ENCODE measurements at regions not wholly inside any gene's neighbourhood (a gene's known extent, or its start where the extent isn't known, plus 50 kb on each side); places are given as distances from the start of the nearest gene placed in this dataset.

DNA sequence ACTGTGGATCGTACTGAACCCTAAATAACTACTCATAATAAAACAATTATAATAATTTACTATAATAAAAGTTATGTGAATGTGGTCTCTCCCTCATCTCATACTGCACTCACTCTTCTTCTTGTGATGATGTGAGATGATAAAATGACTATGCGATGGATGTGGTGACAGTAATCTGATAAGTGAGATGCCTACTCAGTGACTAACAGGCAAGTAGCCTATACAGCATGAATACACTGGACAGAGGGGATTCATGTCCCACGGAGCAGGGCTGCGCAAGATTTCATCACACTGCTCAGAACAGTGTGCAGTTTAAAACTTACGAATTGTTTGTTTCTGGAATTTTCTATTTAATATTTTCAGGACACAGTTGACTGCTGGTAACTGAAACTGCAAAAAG is 304.0 kb downstream of the DUSP10 start:
- no peak overlapping the region for H3K4me3 ChIP-seq (ENCODE audit: low read length)
- no peaks in the 10 kb centered on the region for H3K27me3 ChIP-seq (ENCODE audit: control insufficient read depth, insufficient read depth, low read length)
- no peak for DNase-seq (ENCODE audit: low read depth, low spot score)
- no peak overlapping the region for H3K27ac ChIP-seq (ENCODE audit: low read length)
- H3K9me3 ChIP-seq (ENCODE audit: control insufficient read depth, insufficient read depth, low read length) = no peaks in the 10 kb centered on the region
- no peaks in the 10 kb centered on the region for H3K4me1 ChIP-seq (ENCODE audit: control insufficient read depth, insufficient read depth, low read length)
- WGBS (ENCODE audit: insufficient coverage, insufficient read length) = no CpG with 5 or more reads among the region's 5 CpGs
- H3K36me3 ChIP-seq (ENCODE audit: control insufficient read depth, insufficient read depth, low read length) = no peaks in the 10 kb centered on the region

DNA sequence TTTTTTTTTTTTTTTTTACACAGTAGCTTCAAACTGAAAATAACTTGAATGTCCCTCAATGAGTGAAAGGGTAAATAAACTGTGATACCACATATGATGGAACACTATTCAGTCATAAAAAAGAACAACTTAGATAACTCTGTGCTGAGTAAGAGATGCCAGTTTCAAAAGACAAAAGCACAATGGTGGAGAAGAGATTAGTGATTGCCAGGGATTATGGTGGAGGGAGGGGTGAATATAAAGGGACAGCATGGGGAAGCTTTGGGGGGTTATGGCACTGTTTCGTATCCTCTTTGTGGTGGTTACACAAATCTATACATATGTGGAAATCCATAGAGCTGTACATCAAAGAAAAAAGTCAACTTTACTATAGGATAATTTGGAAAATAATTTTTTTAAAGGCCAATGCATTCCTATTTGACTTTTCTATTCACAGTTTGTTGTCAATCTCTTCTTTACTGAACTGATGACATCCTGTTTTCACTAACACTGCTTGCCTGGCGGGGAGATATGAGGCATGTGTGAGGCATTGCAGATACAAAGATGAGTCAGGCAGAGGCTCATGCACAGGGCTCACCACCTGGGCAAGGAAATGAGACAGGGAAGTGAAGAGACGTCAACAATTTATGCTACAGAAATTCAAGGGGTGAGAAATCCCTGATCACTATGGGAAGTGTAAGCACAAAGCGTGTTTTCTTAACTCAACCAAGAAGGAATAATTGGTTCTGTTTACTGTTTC is 302.7 kb downstream of the DUSP10 start:
- DNase-seq (ENCODE audit: low read depth, low spot score) = no peak
- H3K27ac ChIP-seq (ENCODE audit: low read length) = no peak overlapping the region

DNA sequence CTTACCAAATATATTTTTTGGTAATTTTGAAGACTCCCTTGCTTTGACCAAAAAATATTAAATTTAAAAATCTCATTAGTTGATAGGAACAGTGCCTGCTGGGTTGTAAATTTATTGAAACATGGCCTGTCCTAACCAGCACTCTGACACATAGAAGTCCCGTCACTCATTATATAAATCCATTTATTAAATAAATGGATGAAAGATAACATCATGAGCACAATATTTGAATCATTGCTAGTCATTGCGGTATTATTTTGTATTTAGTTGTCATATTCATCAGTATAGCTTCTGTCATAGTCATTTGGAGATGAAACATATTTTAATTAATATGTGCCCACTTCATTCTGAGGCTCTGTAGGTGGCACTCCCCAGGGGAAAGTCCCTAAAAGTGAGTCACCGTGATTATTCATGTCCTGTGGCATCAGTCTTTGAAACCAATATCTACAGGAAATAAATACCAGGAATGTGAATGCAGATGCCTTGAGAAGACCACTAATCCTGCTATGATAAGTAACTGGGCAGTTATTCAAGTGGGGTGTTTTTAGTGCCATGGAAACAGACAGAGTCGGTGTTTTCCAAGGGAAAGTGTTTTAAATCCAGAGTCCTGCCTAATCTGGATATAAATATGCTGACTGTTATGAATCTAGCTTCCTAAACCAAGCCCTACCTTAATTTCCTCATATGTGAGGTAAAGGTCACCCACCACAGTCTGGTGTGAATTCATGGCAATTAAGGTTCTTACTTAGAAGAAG is 302.0 kb downstream of the DUSP10 start:
- Histone ChIP-seq H3K27me3 (ENCODE audit: control insufficient read depth, insufficient read depth, low read length) (no peaks in the 10 kb centered on the region), H3K4me3 (ENCODE audit: low read length) (no peak overlapping the region), H3K36me3 (ENCODE audit: control insufficient read depth, insufficient read depth, low read length) (no peaks in the 10 kb centered on the region), H3K9me3 (ENCODE audit: control insufficient read depth, insufficient read depth, low read length) (no peaks in the 10 kb centered on the region), H3K27ac (ENCODE audit: low read length) (no peak overlapping the region), H3K4me1 (ENCODE audit: control insufficient read depth, insufficient read depth, low read length) (no peaks in the 10 kb centered on the region)
- DNase-seq (ENCODE audit: low read depth, low spot score) = no peak
- WGBS (ENCODE audit: insufficient coverage, insufficient read length) = no CpG with 5 or more reads among the region's 4 CpGs

More for the DNA sequence above, 302.7 kb downstream of the DUSP10 start:
- no peak overlapping the region for H3K4me3 ChIP-seq (ENCODE audit: low read length)
- H3K27me3 ChIP-seq (ENCODE audit: control insufficient read depth, insufficient read depth, low read length) = no peaks in the 10 kb centered on the region
- no peaks in the 10 kb centered on the region for H3K9me3 ChIP-seq (ENCODE audit: control insufficient read depth, insufficient read depth, low read length)
- no CpG with 5 or more reads among the region's 4 CpGs for WGBS (ENCODE audit: insufficient coverage, insufficient read length)
- no peaks in the 10 kb centered on the region for H3K4me1 ChIP-seq (ENCODE audit: control insufficient read depth, insufficient read depth, low read length)
- no peaks in the 10 kb centered on the region for H3K36me3 ChIP-seq (ENCODE audit: control insufficient read depth, insufficient read depth, low read length)

GRCh38 chr1:221440658-221441057 is 301.2 kb downstream of the DUSP10 start:
- DNase-seq (ENCODE audit: low read depth, low spot score) = no peak
- WGBS (ENCODE audit: insufficient coverage, insufficient read length) = no CpG with 5 or more reads among the region's 5 CpGs
- Histone ChIP-seq H3K27ac (ENCODE audit: low read length) (no peak overlapping the region), H3K9me3 (ENCODE audit: control insufficient read depth, insufficient read depth, low read length) (no peaks in the 10 kb centered on the region), H3K36me3 (ENCODE audit: control insufficient read depth, insufficient read depth, low read length) (no peaks in the 10 kb centered on the region), H3K4me3 (ENCODE audit: low read length) (no peak overlapping the region), H3K4me1 (ENCODE audit: control insufficient read depth, insufficient read depth, low read length) (no peaks in the 10 kb centered on the region), H3K27me3 (ENCODE audit: control insufficient read depth, insufficient read depth, low read length) (no peaks in the 10 kb centered on the region)

- no peaks in the 10 kb centered on the region for H3K36me3 ChIP-seq (ENCODE audit: control insufficient read depth, insufficient read depth, low read length)
- no CpG with 5 or more reads among the region's 3 CpGs for WGBS (ENCODE audit: insufficient coverage, insufficient read length)
- no peak overlapping the region for H3K4me3 ChIP-seq (ENCODE audit: low read length)
- no peaks in the 10 kb centered on the region for H3K4me1 ChIP-seq (ENCODE audit: control insufficient read depth, insufficient read depth, low read length)
- H3K27me3 ChIP-seq (ENCODE audit: control insufficient read depth, insufficient read depth, low read length) = no peaks in the 10 kb centered on the region
- H3K9me3 ChIP-seq (ENCODE audit: control insufficient read depth, insufficient read depth, low read length) = no peaks in the 10 kb centered on the region
- no peak overlapping the region for H3K27ac ChIP-seq (ENCODE audit: low read length)
- DNase-seq (ENCODE audit: low read depth, low spot score) = no peak
Measured at GRCh38 chr1:221442056-221442455, 299.8 kb downstream of the DUSP10 start.

DNA sequence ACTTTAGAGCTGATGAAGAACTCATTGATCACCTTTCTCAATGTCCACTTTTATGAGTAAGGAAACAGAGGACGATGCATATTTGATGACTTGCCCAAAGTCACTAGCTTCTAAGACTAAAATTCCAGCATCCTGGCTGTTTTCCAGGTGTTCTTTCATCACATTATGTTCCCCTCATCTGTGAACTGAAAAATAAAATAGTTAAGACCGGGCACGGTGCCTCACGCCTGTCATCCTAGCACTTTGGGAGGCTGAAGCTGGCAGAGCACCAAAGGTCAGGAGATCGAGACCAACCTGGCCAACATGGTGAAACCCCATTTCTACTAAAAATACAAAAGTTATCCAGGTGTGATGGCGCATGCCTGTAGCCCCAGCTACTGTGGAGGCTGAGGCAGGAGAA is 297.5 kb downstream of the DUSP10 start:
- no peak for DNase-seq (ENCODE audit: low read depth, low spot score)
- Histone ChIP-seq H3K27ac (ENCODE audit: low read length) (no peak overlapping the region), H3K9me3 (ENCODE audit: control insufficient read depth, insufficient read depth, low read length) (no peaks in the 10 kb centered on the region), H3K4me1 (ENCODE audit: control insufficient read depth, insufficient read depth, low read length) (no peaks in the 10 kb centered on the region), H3K27me3 (ENCODE audit: control insufficient read depth, insufficient read depth, low read length) (no peaks in the 10 kb centered on the region), H3K36me3 (ENCODE audit: control insufficient read depth, insufficient read depth, low read length) (no peaks in the 10 kb centered on the region), H3K4me3 (ENCODE audit: low read length) (no peak overlapping the region)
- no CpG with 5 or more reads among the region's 6 CpGs for WGBS (ENCODE audit: insufficient coverage, insufficient read length)

- Histone ChIP-seq H3K27ac (ENCODE audit: low read length) (no peak overlapping the region), H3K4me1 (ENCODE audit: control insufficient read depth, insufficient read depth, low read length) (no peaks in the 10 kb centered on the region), H3K27me3 (ENCODE audit: control insufficient read depth, insufficient read depth, low read length) (no peaks in the 10 kb centered on the region), H3K36me3 (ENCODE audit: control insufficient read depth, insufficient read depth, low read length) (no peaks in the 10 kb centered on the region), H3K4me3 (ENCODE audit: low read length) (no peak overlapping the region), H3K9me3 (ENCODE audit: control insufficient read depth, insufficient read depth, low read length) (no peaks in the 10 kb centered on the region)
- DNase-seq (ENCODE audit: low read depth, low spot score) = no peak
- no CpG with 5 or more reads among the region's 7 CpGs for WGBS (ENCODE audit: insufficient coverage, insufficient read length)
Measured at GRCh38 chr1:221448585-221449175, 293.2 kb downstream of the DUSP10 start.

DNA sequence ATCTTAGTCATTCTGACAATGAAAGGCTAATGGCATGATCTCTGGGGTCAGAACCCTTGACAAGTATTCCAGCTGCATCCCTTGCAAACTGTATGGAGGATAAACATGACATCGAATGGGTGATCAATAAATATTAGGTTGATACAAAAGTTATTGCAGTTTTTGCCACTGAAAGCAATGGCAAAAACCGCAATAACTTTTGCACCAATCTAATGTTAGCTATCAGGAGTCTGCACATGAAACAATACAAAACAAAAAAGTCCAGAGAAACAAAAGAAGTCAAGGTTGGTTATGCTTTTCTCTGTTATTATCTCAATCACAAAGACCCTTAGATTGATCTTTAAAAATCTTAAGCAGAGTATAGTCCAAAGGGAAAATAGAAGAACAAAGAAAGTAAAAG is 292.7 kb downstream of the DUSP10 start:
- H3K9me3 ChIP-seq (ENCODE audit: control insufficient read depth, insufficient read depth, low read length) = no peaks in the 10 kb centered on the region
- H3K36me3 ChIP-seq (ENCODE audit: control insufficient read depth, insufficient read depth, low read length) = no peaks in the 10 kb centered on the region
- no CpG with 5 or more reads among the region's 2 CpGs for WGBS (ENCODE audit: insufficient coverage, insufficient read length)
- H3K4me3 ChIP-seq (ENCODE audit: low read length) = no peak overlapping the region
- no peaks in the 10 kb centered on the region for H3K4me1 ChIP-seq (ENCODE audit: control insufficient read depth, insufficient read depth, low read length)
- H3K27ac ChIP-seq (ENCODE audit: low read length) = no peak overlapping the region
- no peak for DNase-seq (ENCODE audit: low read depth, low spot score)
- H3K27me3 ChIP-seq (ENCODE audit: control insufficient read depth, insufficient read depth, low read length) = no peaks in the 10 kb centered on the region

DNA sequence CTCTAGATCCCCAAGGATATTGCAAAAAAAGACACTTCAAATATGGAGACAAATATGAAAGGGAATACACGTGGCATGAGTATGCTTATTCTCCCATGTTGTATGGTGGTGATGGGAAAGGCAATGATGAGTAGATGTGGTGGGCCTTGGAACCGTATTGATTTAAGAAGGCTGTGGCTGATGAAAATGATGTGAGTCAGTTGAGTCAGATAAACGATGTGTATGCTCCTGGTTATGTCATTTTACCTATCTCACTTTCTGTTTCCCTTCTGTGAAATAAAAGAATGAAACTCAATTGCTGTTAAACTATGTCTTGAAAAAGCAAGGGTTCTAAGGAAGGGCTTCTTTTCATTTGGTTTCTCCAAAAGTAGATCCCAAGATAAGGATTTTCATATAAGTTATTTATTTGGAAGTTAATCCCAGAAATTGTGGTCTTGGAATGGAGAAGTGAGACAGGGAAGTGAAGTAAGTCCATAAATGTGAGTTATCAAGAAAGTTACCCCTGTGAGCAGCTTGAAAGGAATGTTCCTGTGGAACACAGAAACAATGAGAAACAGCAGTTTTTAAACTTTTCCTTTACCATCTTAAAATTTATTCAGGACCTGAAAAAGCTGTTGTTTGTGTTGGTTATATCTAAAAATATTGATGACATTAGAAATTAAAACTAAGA is 292.0 kb downstream of the DUSP10 start:
- Histone ChIP-seq H3K36me3 (ENCODE audit: control insufficient read depth, insufficient read depth, low read length) (no peaks in the 10 kb centered on the region; the same call in 1 of the 2 replicates), H3K4me3 (ENCODE audit: low read length) (no peak overlapping the region), H3K9me3 (ENCODE audit: control insufficient read depth, insufficient read depth, low read length) (no peaks in the 10 kb centered on the region), H3K4me1 (ENCODE audit: control insufficient read depth, insufficient read depth, low read length) (peaks cover 2% of the 10 kb centered on the region; the same call in 1 of the 2 replicates), H3K27ac (ENCODE audit: low read length) (no peak overlapping the region), H3K27me3 (ENCODE audit: control insufficient read depth, insufficient read depth, low read length) (no peaks in the 10 kb centered on the region)
- no CpG with 5 or more reads among the region's 3 CpGs for WGBS (ENCODE audit: insufficient coverage, insufficient read length)
- no peak for DNase-seq (ENCODE audit: low read depth, low spot score)

GRCh38 chr1:221451741-221452140 is 290.1 kb downstream of the DUSP10 start:
- DNase-seq (ENCODE audit: low read depth, low spot score) = no peak
- H3K27me3 ChIP-seq (ENCODE audit: control insufficient read depth, insufficient read depth, low read length) = no peaks in the 10 kb centered on the region
- no peaks in the 10 kb centered on the region for H3K9me3 ChIP-seq (ENCODE audit: control insufficient read depth, insufficient read depth, low read length)
- WGBS (ENCODE audit: insufficient coverage, insufficient read length) = no CpG with 5 or more reads among the region's 1 CpG
- no peak overlapping the region for H3K4me3 ChIP-seq (ENCODE audit: low read length)
- H3K4me1 ChIP-seq (ENCODE audit: control insufficient read depth, insufficient read depth, low read length) = peaks cover 2% of the 10 kb centered on the region; the same call in 1 of the 2 replicates
- H3K36me3 ChIP-seq (ENCODE audit: control insufficient read depth, insufficient read depth, low read length) = no peaks in the 10 kb centered on the region; the same call in 1 of the 2 replicates
- no peak overlapping the region for H3K27ac ChIP-seq (ENCODE audit: low read length)

All from iPS DF 6.9 (cell line).